Hepatocyte (in vitro differentiated cells): ENCODE measurements at regions not wholly inside any gene's neighbourhood (a gene's known extent, or its start where the extent isn't known, plus 50 kb on each side); places are given as distances from the start of the nearest gene placed in this dataset.

Source experiments
- DNase-seq: peaks from one replicate; pipeline ENCODE4 v3.0.0-alpha.2; 2016; ENCODE audit warnings: low spot score
- H2AFZ ChIP-seq: fragments of 200-600 bp; sonication (generic); 2 replicates; pipeline ENCODE4 v1.6.0; 2016; ENCODE audit warnings: antibody characterized with exemption, mild to moderate bottlenecking
- H3K27ac ChIP-seq: fragments of 200-600 bp; sonication (generic); 2 replicates; pipeline ENCODE4 v1.5.1; 2016; ENCODE audit warnings: mild to moderate bottlenecking
- H3K27me3 ChIP-seq: fragments of 200-600 bp; sonication (generic); 2 replicates; pipeline ENCODE4 v1.6.1; 2016
- H3K36me3 ChIP-seq: fragments of 200-600 bp; sonication (generic); replicated peaks from 2 replicates; pipeline ENCODE4 v1.5.1; 2016; ENCODE audit warnings: low read depth; ENCODE audit not compliant: insufficient read depth
- H3K4me1 ChIP-seq: fragments of 200-600 bp; sonication (generic); 2 replicates; pipeline ENCODE4 v1.5.1; 2016; ENCODE audit warnings: mild to moderate bottlenecking, moderate library complexity; ENCODE audit not compliant: insufficient read depth
- H3K4me2 ChIP-seq: fragments of 200-600 bp; sonication (generic); 2 replicates; pipeline ENCODE4 v1.6.0; 2016
- H3K4me3 ChIP-seq: fragments of 200-600 bp; sonication (generic); 2 replicates; pipeline ENCODE4 v1.5.1; 2016; ENCODE audit warnings: mild to moderate bottlenecking
- H3K79me2 ChIP-seq: fragments of 200-600 bp; sonication (generic); 2 replicates; pipeline ENCODE4 v1.6.0; 2017; ENCODE audit warnings: mild to moderate bottlenecking
- H3K9me2 ChIP-seq: fragments of 200-600 bp; sonication (generic); replicated peaks from 2 replicates; pipeline ENCODE4 v1.6.0; 2017; ENCODE audit warnings: mild to moderate bottlenecking; ENCODE audit not compliant: insufficient read depth
- H3K9me3 ChIP-seq: fragments of 200-600 bp; sonication (generic); 2 replicates; pipeline ENCODE4 v1.5.1; 2016; ENCODE audit warnings: low read depth, mild to moderate bottlenecking
- H4K20me1 ChIP-seq: fragments of 200-600 bp; sonication (generic); 2 replicates; pipeline ENCODE4 v1.6.0; 2016; ENCODE audit warnings: mild to moderate bottlenecking; ENCODE audit not compliant: insufficient read depth, poor library complexity, severe bottlenecking
- EZH2 ChIP-seq: fragments of 200-600 bp; sonication (generic); IDR thresholded peaks from 2 replicates; pipeline ENCODE4 v1.6.1; 2016; ENCODE audit warnings: antibody characterized with exemption, mild to moderate bottlenecking, borderline replicate concordance
- EZH2phosphoT487 ChIP-seq: fragments of 200-600 bp; sonication (generic); IDR thresholded peaks from one replicate; pipeline ENCODE4 v1.6.1; 2018; ENCODE audit warnings: antibody characterized with exemption, mild to moderate bottlenecking, low read depth, moderate library complexity; ENCODE audit not compliant: unreplicated experiment, severe bottlenecking
- WGBS: methylation state at CpG from one replicate; pipeline ENCODE4 v1.1.6; 2016; ENCODE audit warnings: low lambda C conversion rate; ENCODE audit errors: missing lambda C conversion rate; 5-methylcytosine and 5-hydroxymethylcytosine counted together
- TF ChIP-seq, protein P1 (sequence below): fragments of 200-600 bp; sonication (generic); IDR thresholded peaks from 2 replicates; pipeline ENCODE4 v1.5.1; 2016; ENCODE audit warnings: antibody characterized with exemption, mild to moderate bottlenecking; ENCODE audit not compliant: poor library complexity

GRCh38 chr3:147007736-147008245, 398.6 kb downstream of the ZIC4 start:
- no peaks in the 10 kb centered on the region for H4K20me1 ChIP-seq
- DNase-seq = no peak
- no peaks in the 10 kb centered on the region for H3K27me3 ChIP-seq
- H2AFZ ChIP-seq = no peak overlapping the region
- no peak overlapping the region for H3K27ac ChIP-seq
- TF ChIP-seq EZH2phosphoT487 (no peak), EZH2 (no peak)
- TF ChIP-seq, protein P1, sequence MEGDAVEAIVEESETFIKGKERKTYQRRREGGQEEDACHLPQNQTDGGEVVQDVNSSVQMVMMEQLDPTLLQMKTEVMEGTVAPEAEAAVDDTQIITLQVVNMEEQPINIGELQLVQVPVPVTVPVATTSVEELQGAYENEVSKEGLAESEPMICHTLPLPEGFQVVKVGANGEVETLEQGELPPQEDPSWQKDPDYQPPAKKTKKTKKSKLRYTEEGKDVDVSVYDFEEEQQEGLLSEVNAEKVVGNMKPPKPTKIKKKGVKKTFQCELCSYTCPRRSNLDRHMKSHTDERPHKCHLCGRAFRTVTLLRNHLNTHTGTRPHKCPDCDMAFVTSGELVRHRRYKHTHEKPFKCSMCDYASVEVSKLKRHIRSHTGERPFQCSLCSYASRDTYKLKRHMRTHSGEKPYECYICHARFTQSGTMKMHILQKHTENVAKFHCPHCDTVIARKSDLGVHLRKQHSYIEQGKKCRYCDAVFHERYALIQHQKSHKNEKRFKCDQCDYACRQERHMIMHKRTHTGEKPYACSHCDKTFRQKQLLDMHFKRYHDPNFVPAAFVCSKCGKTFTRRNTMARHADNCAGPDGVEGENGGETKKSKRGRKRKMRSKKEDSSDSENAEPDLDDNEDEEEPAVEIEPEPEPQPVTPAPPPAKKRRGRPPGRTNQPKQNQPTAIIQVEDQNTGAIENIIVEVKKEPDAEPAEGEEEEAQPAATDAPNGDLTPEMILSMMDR = no peak
- no peaks in the 10 kb centered on the region for H3K9me3 ChIP-seq
- H3K36me3 ChIP-seq = no peaks in the 10 kb centered on the region
- H3K4me3 ChIP-seq = no peak overlapping the region
- 94% methylated on average over 2 of the region's 2 CpGs for WGBS
- H3K79me2 ChIP-seq = no peaks in the 10 kb centered on the region
- no peaks in the 10 kb centered on the region for H3K4me1 ChIP-seq
- H3K9me2 ChIP-seq = no peaks in the 10 kb centered on the region
- H3K4me2 ChIP-seq = no peak overlapping the region

GRCh38 chr3:147002721-147003120, 397.6 kb upstream of the PLSCR5 start:
- H3K4me1 ChIP-seq = no peaks in the 10 kb centered on the region
- TF ChIP-seq EZH2phosphoT487 (no peak), EZH2 (no peak)
- TF ChIP-seq, protein P1 = no peak
- H3K36me3 ChIP-seq = no peaks in the 10 kb centered on the region
- no peak overlapping the region for H3K4me2 ChIP-seq
- no peaks in the 10 kb centered on the region for H3K9me3 ChIP-seq
- H3K79me2 ChIP-seq = no peaks in the 10 kb centered on the region
- no peak overlapping the region for H3K27ac ChIP-seq
- no peaks in the 10 kb centered on the region for H3K27me3 ChIP-seq
- H2AFZ ChIP-seq = no peak overlapping the region
- H3K4me3 ChIP-seq = no peak overlapping the region
- no peaks in the 10 kb centered on the region for H4K20me1 ChIP-seq
- WGBS = 83% methylated on average over 2 of the region's 2 CpGs
- DNase-seq = no peak
- H3K9me2 ChIP-seq = no peaks in the 10 kb centered on the region

GRCh38 chr3:147000274-147000673, 395.1 kb upstream of the PLSCR5 start:
- Histone ChIP-seq H2AFZ (no peak overlapping the region), H3K4me1 (no peaks in the 10 kb centered on the region), H3K9me2 (no peaks in the 10 kb centered on the region), H3K4me2 (no peak overlapping the region), H3K36me3 (no peaks in the 10 kb centered on the region), H3K4me3 (no peak overlapping the region), H3K79me2 (no peaks in the 10 kb centered on the region), H3K27me3 (no peaks in the 10 kb centered on the region), H4K20me1 (no peaks in the 10 kb centered on the region), H3K27ac (no peak overlapping the region), H3K9me3 (no peaks in the 10 kb centered on the region)
- WGBS = 89% methylated on average over 2 of the region's 2 CpGs
- DNase-seq = no peak
- TF ChIP-seq, protein P1 = no peak
- TF ChIP-seq EZH2phosphoT487 (no peak), EZH2 (no peak)

DNA sequence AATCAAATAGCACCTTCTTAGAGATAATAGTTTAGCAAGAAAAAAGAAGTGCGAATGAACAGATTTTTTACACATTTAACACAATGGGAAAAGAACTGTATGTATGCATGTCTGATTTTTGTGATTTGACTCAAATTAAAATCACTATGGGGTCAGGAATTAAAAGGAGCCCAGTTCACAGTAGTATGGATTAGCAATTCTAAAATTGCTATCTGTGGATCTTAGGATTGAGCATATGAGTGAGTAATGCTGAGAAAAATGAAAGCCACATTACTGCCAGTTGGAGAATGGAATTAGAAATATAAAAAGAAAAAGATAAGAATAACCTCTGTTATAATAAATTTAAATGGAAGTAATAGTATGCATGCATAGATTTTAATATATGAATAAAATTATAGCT, 386.8 kb upstream of the PLSCR5 start:
- 92% methylated on average over 1 of the region's 1 CpG for WGBS

More for the DNA sequence above, 386.8 kb upstream of the PLSCR5 start:
- H3K4me1 ChIP-seq = no peaks in the 10 kb centered on the region
- TF ChIP-seq, protein P1 = no peak
- TF ChIP-seq EZH2phosphoT487 (no peak), EZH2 (no peak)
- H3K27me3 ChIP-seq = no peaks in the 10 kb centered on the region
- no peaks in the 10 kb centered on the region for H3K79me2 ChIP-seq
- DNase-seq = no peak
- H3K27ac ChIP-seq = no peak overlapping the region
- no peaks in the 10 kb centered on the region for H3K9me2 ChIP-seq
- no peak overlapping the region for H2AFZ ChIP-seq
- no peaks in the 10 kb centered on the region for H3K9me3 ChIP-seq
- H3K4me3 ChIP-seq = no peak overlapping the region
- H3K36me3 ChIP-seq = no peaks in the 10 kb centered on the region
- no peak overlapping the region for H3K4me2 ChIP-seq
- no peaks in the 10 kb centered on the region for H4K20me1 ChIP-seq
